Naive thymus-derived CD4-positive, alpha-beta T cell (primary cell): ENCODE measurements at regions not wholly inside any gene's neighbourhood (a gene's known extent, or its start where the extent isn't known, plus 50 kb on each side); places are given as distances from the start of the nearest gene placed in this dataset.

Source experiments
- ATAC-seq: fragments of 150-1000 bp; cut with Tn5 transposase; 2 replicates; pipeline ENCODE4 v1.10.0; 2021; ENCODE audit warnings: mild to moderate bottlenecking, moderate library complexity
- CTCF ChIA-PET: fragments of 350-600 bp; sonication (Branson Sonifier 250); formaldehyde crosslinking; loops from one replicate; lab custom pipeline; 2021; ENCODE audit warnings: antibody characterized with exemption; lab: Charles Lee
- POLR2A ChIA-PET: fragments of 350-600 bp; sonication (Branson Sonifier 250); formaldehyde crosslinking; loops from one replicate; lab custom pipeline; 2021; ENCODE audit warnings: antibody characterized with exemption, inconsistent platforms; lab: Charles Lee
- DNase-seq, 9 donors: peaks; one replicate each; pipeline versions ENCODE4 v3.0.0 to v3.0.0-alpha.2; 2020 to 2022; ENCODE audit warnings: mixed read lengths in 1 of 9
- H3K27ac ChIP-seq: one replicate; pipeline ENCODE4 v1.7.0; 2013; ENCODE audit warnings: mild to moderate bottlenecking, low read depth, low read length, moderate library complexity
- H3K27me3 ChIP-seq, 2 donors: one replicate each; pipeline ENCODE4 v1.7.0; 2013; ENCODE audit warnings: low read length in 2 of 2, mild to moderate bottlenecking in 2 of 2, moderate library complexity in 2 of 2; ENCODE audit not compliant: control insufficient read depth in 2 of 2, insufficient read depth in 2 of 2
- H3K36me3 ChIP-seq, 3 experiments: 1 replicate in 2 of 3; 2 replicates in 1 of 3; pipeline ENCODE4 v1.7.0; 2013; ENCODE audit warnings: low read length in 3 of 3, mild to moderate bottlenecking in 3 of 3, moderate library complexity in 1 of 3; ENCODE audit not compliant: insufficient read depth in 3 of 3, control insufficient read depth in 2 of 3
- H3K4me1 ChIP-seq, 2 donors: one replicate each; pipeline ENCODE4 v1.7.0; 2013; ENCODE audit warnings: low read length in 2 of 2, mild to moderate bottlenecking in 2 of 2, moderate library complexity in 1 of 2; ENCODE audit not compliant: control insufficient read depth in 2 of 2, insufficient read depth in 2 of 2
- H3K4me3 ChIP-seq: 2 replicates; pipeline ENCODE4 v1.7.0; 2013; ENCODE audit warnings: mild to moderate bottlenecking, low read length
- H3K9me3 ChIP-seq, 3 experiments: 1 replicate in 2 of 3; 2 replicates in 1 of 3; pipeline ENCODE4 v1.7.0; 2013; ENCODE audit warnings: low read length in 3 of 3; ENCODE audit not compliant: control insufficient read depth in 2 of 3
- H3K27ac Mint-ChIP-seq, 9 donors: one replicate each; pipeline ENCODE4 v1.8.0; 2020 to 2022; ENCODE audit warnings: mixed read lengths in 9 of 9, mild to moderate bottlenecking in 8 of 9, moderate library complexity in 5 of 9, inconsistent platforms in 2 of 9
- H3K27me3 Mint-ChIP-seq, 5 donors: one replicate each; pipeline ENCODE4 v1.8.0; 2021 to 2022; ENCODE audit warnings: mixed read lengths in 5 of 5, mild to moderate bottlenecking in 1 of 5
- H3K36me3 Mint-ChIP-seq, 5 donors: one replicate each; pipeline ENCODE4 v1.8.0; 2020 to 2022; ENCODE audit warnings: mixed read lengths in 5 of 5, mild to moderate bottlenecking in 3 of 5, inconsistent platforms in 1 of 5
- H3K4me1 Mint-ChIP-seq, 7 donors: one replicate each; pipeline ENCODE4 v1.8.0; 2020 to 2022; ENCODE audit warnings: mixed read lengths in 7 of 7, mild to moderate bottlenecking in 3 of 7, inconsistent platforms in 1 of 7
- H3K4me3 Mint-ChIP-seq, 10 donors: one replicate each; pipeline ENCODE4 v1.8.0; 2020 to 2022; ENCODE audit warnings: mild to moderate bottlenecking in 10 of 10, mixed read lengths in 10 of 10, moderate library complexity in 6 of 10, inconsistent platforms in 2 of 10
- H3K9me3 Mint-ChIP-seq, 11 donors: one replicate each; pipeline ENCODE4 v1.8.0; 2020 to 2022; ENCODE audit warnings: mixed read lengths in 11 of 11, mild to moderate bottlenecking in 4 of 11, inconsistent platforms in 1 of 11, moderate library complexity in 1 of 11
- intact Hi-C, 2 donors: fragments of 100-400 bp; cut with micrococcal nuclease; formaldehyde crosslinking; loops; one replicate each; pipeline ENCODE4 v1.15.1; 2023

GRCh38 chr6:80767808-80768207 is 661.3 kb downstream of the BCKDHB start:
- Mint-ChIP-seq H3K27ac (no peak overlapping the region), H3K4me3 (no peak overlapping the region), H3K27me3 (no peaks in the 10 kb centered on the region), H3K9me3 (peaks cover 0 to 2% (median 0%) of the 10 kb centered on the region in 11 donors), H3K36me3 (no peaks in the 10 kb centered on the region), H3K4me1 (no peaks in the 10 kb centered on the region)
- Histone ChIP-seq H3K9me3 (no peaks in the 10 kb centered on the region), H3K27me3 (no peaks in the 10 kb centered on the region), H3K4me1 (no peaks in the 10 kb centered on the region), H3K27ac (no peak overlapping the region), H3K4me3 (no peak overlapping the region), H3K36me3 (no peaks in the 10 kb centered on the region)
- ChIA-PET POLR2A (no interaction called here), CTCF (no interaction called here)
- DNase-seq (no peak), ATAC-seq (no peak)
- intact Hi-C loops, result no loop called here

- Histone ChIP-seq H3K9me3 (no peaks in the 10 kb centered on the region), H3K27ac (no peak overlapping the region), H3K4me1 (no peaks in the 10 kb centered on the region), H3K36me3 (no peaks in the 10 kb centered on the region), H3K4me3 (no peak overlapping the region), H3K27me3 (no peaks in the 10 kb centered on the region)
- DNase-seq (no peak), ATAC-seq (no peak)
- no peaks in the 10 kb centered on the region for H3K36me3 Mint-ChIP-seq
- ChIA-PET CTCF (no interaction called here), POLR2A (no interaction called here)
- peaks cover 0 to 17% (median 5%) of the 10 kb centered on the region in 11 donors for H3K9me3 Mint-ChIP-seq
- H3K4me1 Mint-ChIP-seq, result no peaks in the 10 kb centered on the region
- no peak overlapping the region for H3K27ac Mint-ChIP-seq
- intact Hi-C loops, result no loop called here
- no peak overlapping the region for H3K4me3 Mint-ChIP-seq
- no peaks in the 10 kb centered on the region for H3K27me3 Mint-ChIP-seq
Measured at GRCh38 chr6:80744213-80744612, 637.7 kb downstream of the BCKDHB start.

GRCh38 chr6:80742481-80742880 is 636.0 kb downstream of the BCKDHB start:
- Histone ChIP-seq H3K9me3 (no peaks in the 10 kb centered on the region), H3K36me3 (no peaks in the 10 kb centered on the region), H3K27me3 (no peaks in the 10 kb centered on the region), H3K4me1 (no peaks in the 10 kb centered on the region), H3K27ac (no peak overlapping the region), H3K4me3 (no peak overlapping the region)
- H3K9me3 Mint-ChIP-seq, result peaks cover 0 to 17% (median 5%) of the 10 kb centered on the region in 11 donors
- no peak overlapping the region for H3K4me3 Mint-ChIP-seq
- H3K4me1 Mint-ChIP-seq, result no peaks in the 10 kb centered on the region
- CTCF ChIA-PET, result no interaction called here
- H3K27ac Mint-ChIP-seq, result no peak overlapping the region
- no peaks in the 10 kb centered on the region for H3K36me3 Mint-ChIP-seq
- no peak for ATAC-seq
- intact Hi-C loops, result no loop called here
- no peak for DNase-seq
- no peaks in the 10 kb centered on the region for H3K27me3 Mint-ChIP-seq
- POLR2A ChIA-PET, result no interaction called here

- CTCF ChIA-PET, result no interaction called here
- Histone ChIP-seq H3K27ac (no peak overlapping the region), H3K4me3 (no peak overlapping the region), H3K36me3 (no peaks in the 10 kb centered on the region), H3K4me1 (no peaks in the 10 kb centered on the region), H3K9me3 (no peaks in the 10 kb centered on the region), H3K27me3 (no peaks in the 10 kb centered on the region)
- Mint-ChIP-seq H3K36me3 (no peaks in the 10 kb centered on the region), H3K4me3 (no peak overlapping the region), H3K9me3 (peaks cover 0 to 10% (median 0%) of the 10 kb centered on the region in 11 donors), H3K27me3 (no peaks in the 10 kb centered on the region), H3K27ac (no peak overlapping the region), H3K4me1 (no peaks in the 10 kb centered on the region)
- intact Hi-C loops, result no loop called here
- ATAC-seq (no peak), DNase-seq (no peak)
- POLR2A ChIA-PET, result no interaction called here
Measured at GRCh38 chr6:80733641-80734040, 627.2 kb downstream of the BCKDHB start.

GRCh38 chr6:80728830-80729229 is 622.4 kb downstream of the BCKDHB start:
- no peaks in the 10 kb centered on the region for H3K4me1 ChIP-seq
- H3K27me3 Mint-ChIP-seq, result no peaks in the 10 kb centered on the region
- H3K9me3 ChIP-seq, result no peaks in the 10 kb centered on the region
- no peak overlapping the region for H3K4me3 ChIP-seq
- H3K27ac ChIP-seq, result no peak overlapping the region
- no peak for DNase-seq
- no peak for ATAC-seq
- CTCF ChIA-PET, result no interaction called here
- H3K36me3 Mint-ChIP-seq, result no peaks in the 10 kb centered on the region
- no peak overlapping the region for H3K4me3 Mint-ChIP-seq
- intact Hi-C loops, result no loop called here
- no peaks in the 10 kb centered on the region for H3K27me3 ChIP-seq
- no peaks in the 10 kb centered on the region for H3K4me1 Mint-ChIP-seq
- H3K9me3 Mint-ChIP-seq, result peaks cover 0 to 3% (median 0%) of the 10 kb centered on the region in 11 donors
- POLR2A ChIA-PET, result no interaction called here
- H3K27ac Mint-ChIP-seq, result no peak overlapping the region
- no peaks in the 10 kb centered on the region for H3K36me3 ChIP-seq

GRCh38 chr6:80728101-80728750 is 621.8 kb downstream of the BCKDHB start:
- no peaks in the 10 kb centered on the region for H3K9me3 ChIP-seq

GRCh38 chr6:80725156-80725930 is 618.9 kb downstream of the BCKDHB start:
- POLR2A ChIA-PET, result no interaction called here
- no peaks in the 10 kb centered on the region for H3K27me3 ChIP-seq

More at GRCh38 chr6:80728101-80728750, 621.8 kb downstream of the BCKDHB start:
- Histone ChIP-seq H3K36me3 (no peaks in the 10 kb centered on the region), H3K27me3 (no peaks in the 10 kb centered on the region), H3K27ac (no peak overlapping the region), H3K4me1 (no peaks in the 10 kb centered on the region), H3K4me3 (no peak overlapping the region)
- no peaks in the 10 kb centered on the region for H3K36me3 Mint-ChIP-seq
- intact Hi-C loops, result no loop called here
- DNase-seq, result no peak
- peaks cover 0 to 3% (median 0%) of the 10 kb centered on the region in 11 donors for H3K9me3 Mint-ChIP-seq
- ChIA-PET CTCF (no interaction called here), POLR2A (no interaction called here)
- no peak for ATAC-seq
- H3K4me1 Mint-ChIP-seq, result no peaks in the 10 kb centered on the region
- no peak overlapping the region for H3K27ac Mint-ChIP-seq
- H3K27me3 Mint-ChIP-seq, result no peaks in the 10 kb centered on the region
- H3K4me3 Mint-ChIP-seq, result no peak overlapping the region

More at GRCh38 chr6:80725156-80725930, 618.9 kb downstream of the BCKDHB start:
- Histone ChIP-seq H3K36me3 (no peaks in the 10 kb centered on the region), H3K4me3 (no peak overlapping the region), H3K9me3 (no peaks in the 10 kb centered on the region), H3K27ac (no peak overlapping the region), H3K4me1 (no peaks in the 10 kb centered on the region)
- Mint-ChIP-seq H3K36me3 (no peaks in the 10 kb centered on the region), H3K27ac (no peak overlapping the region), H3K4me3 (no peak overlapping the region), H3K27me3 (no peaks in the 10 kb centered on the region), H3K4me1 (no peaks in the 10 kb centered on the region), H3K9me3 (peaks cover 0 to 3% (median 0%) of the 10 kb centered on the region in 11 donors)
- intact Hi-C loops, result no loop called here
- CTCF ChIA-PET, result no interaction called here
- ATAC-seq (no peak), DNase-seq (no peak)
